ENCODE measurements at regions not wholly inside any gene's neighbourhood (a gene's known extent, or its start where the extent isn't known, plus 50 kb on each side); places are given as distances from the start of the nearest gene placed in this dataset.

GRCh38 chr3:3288255-3288654 is 108.8 kb upstream of the CRBN start:
- ATAC-seq (no peak), DNase-seq (no peak)
- no peaks in the 10 kb centered on the region for H3K36me3 ChIP-seq
- TF ChIP-seq, protein P1, sequence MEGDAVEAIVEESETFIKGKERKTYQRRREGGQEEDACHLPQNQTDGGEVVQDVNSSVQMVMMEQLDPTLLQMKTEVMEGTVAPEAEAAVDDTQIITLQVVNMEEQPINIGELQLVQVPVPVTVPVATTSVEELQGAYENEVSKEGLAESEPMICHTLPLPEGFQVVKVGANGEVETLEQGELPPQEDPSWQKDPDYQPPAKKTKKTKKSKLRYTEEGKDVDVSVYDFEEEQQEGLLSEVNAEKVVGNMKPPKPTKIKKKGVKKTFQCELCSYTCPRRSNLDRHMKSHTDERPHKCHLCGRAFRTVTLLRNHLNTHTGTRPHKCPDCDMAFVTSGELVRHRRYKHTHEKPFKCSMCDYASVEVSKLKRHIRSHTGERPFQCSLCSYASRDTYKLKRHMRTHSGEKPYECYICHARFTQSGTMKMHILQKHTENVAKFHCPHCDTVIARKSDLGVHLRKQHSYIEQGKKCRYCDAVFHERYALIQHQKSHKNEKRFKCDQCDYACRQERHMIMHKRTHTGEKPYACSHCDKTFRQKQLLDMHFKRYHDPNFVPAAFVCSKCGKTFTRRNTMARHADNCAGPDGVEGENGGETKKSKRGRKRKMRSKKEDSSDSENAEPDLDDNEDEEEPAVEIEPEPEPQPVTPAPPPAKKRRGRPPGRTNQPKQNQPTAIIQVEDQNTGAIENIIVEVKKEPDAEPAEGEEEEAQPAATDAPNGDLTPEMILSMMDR (IDR thresholded peaks at IDR 0.05) = no peak
- H3K4me3 ChIP-seq = no peak overlapping the region
- no peak overlapping the region for H3K27ac ChIP-seq
- H3K9me3 ChIP-seq = no peaks in the 10 kb centered on the region
- intact Hi-C loops (cut with DNase I) = no loop called here
- H3K4me1 ChIP-seq = no peaks in the 10 kb centered on the region
- H3K27me3 ChIP-seq (ENCODE audit: low read depth) = no peaks in the 10 kb centered on the region

DNA sequence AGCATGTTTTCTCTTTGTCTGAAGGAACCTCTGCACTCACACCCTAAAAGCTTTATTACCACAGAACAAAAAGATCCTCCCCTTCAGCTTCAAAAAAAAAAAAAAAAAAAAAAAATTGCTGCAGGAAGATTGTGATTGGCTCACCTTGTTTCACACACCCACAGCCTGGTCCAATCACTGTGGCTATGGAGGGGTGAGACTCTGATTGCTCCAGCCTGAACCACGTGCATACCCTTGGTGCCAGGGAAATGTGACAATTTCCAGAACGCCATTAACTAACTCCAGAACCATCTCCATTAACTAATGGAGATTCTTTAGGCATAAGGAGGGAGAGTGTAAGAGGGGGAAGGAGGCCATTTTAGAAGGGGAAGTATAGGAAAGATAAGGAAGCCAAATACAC is 106.5 kb upstream of the CRBN start:
- H3K27me3 ChIP-seq (ENCODE audit: low read depth) = no peaks in the 10 kb centered on the region
- H3K4me1 ChIP-seq = no peaks in the 10 kb centered on the region
- no peak for DNase-seq
- H3K36me3 ChIP-seq = no peaks in the 10 kb centered on the region
- H3K27ac ChIP-seq = no peak overlapping the region
- intact Hi-C loops (cut with DNase I) = no loop called here
- ATAC-seq = no peak
- TF ChIP-seq, protein P1 (IDR thresholded peaks at IDR 0.05) = no peak
- H3K9me3 ChIP-seq = no peaks in the 10 kb centered on the region
- no peak overlapping the region for H3K4me3 ChIP-seq

- TF ChIP-seq, protein P1 (IDR thresholded peaks at IDR 0.05) = no peak
- no peaks in the 10 kb centered on the region for H3K4me1 ChIP-seq
- no peak for DNase-seq
- no peak overlapping the region for H3K27ac ChIP-seq
- no peak overlapping the region for H3K4me3 ChIP-seq
- ATAC-seq = no peak
- no peaks in the 10 kb centered on the region for H3K36me3 ChIP-seq
- intact Hi-C loops (cut with DNase I) = no loop called here
- H3K9me3 ChIP-seq = no peaks in the 10 kb centered on the region
- no peaks in the 10 kb centered on the region for H3K27me3 ChIP-seq (ENCODE audit: low read depth)
These were observed 101.5 kb upstream of the CRBN start for GRCh38 chr3:3281024-3281423.

DNA sequence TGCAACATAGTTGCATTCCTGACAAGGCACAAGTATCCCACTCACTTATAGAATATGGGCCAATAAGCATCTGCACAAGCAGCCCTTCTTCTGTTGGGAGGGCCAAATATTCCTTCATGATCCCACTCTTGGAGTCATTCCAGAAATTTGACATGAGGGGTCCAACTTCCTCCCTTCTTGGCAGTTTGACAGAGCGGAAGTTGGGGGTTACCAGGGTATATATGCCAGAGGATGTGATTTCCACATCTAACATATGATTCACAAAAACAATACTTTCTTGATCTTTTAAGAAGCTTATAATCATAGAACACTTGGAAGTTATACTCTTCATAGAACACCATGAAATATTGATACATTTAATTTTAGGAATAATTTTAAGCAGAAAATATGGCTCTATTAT is 100.9 kb upstream of the CRBN start:
- DNase-seq = no peak
- H3K27ac ChIP-seq = no peak overlapping the region
- no peak for ATAC-seq

DNA sequence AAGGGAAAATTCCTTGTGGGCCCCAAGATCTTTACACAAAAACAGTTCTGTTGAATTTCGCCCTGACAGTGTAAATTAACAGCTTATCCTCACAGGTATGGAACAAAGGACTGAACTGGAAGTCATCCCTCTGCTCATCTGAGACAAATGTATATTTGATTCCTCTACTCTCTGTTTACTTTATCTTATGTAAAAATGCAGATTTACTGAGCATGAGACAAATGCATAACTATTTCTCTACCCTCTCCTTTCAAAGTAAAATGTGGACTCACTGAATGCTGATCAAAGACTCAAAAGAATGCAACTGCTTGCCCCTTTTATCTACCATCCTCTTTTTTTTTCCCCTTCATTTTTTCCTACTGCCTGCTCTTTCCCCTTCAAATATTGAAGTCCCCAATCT is 98.6 kb upstream of the CRBN start:
- H3K4me1 ChIP-seq = no peaks in the 10 kb centered on the region
- ATAC-seq (no peak), DNase-seq (no peak)
- no peaks in the 10 kb centered on the region for H3K9me3 ChIP-seq
- H3K27me3 ChIP-seq (ENCODE audit: low read depth) = no peaks in the 10 kb centered on the region
- intact Hi-C loops (cut with DNase I) = no loop called here
- H3K36me3 ChIP-seq = no peaks in the 10 kb centered on the region
- TF ChIP-seq, protein P1 (IDR thresholded peaks at IDR 0.05) = no peak
- no peak overlapping the region for H3K27ac ChIP-seq
- H3K4me3 ChIP-seq = no peak overlapping the region

More for the DNA sequence above, 100.9 kb upstream of the CRBN start:
- H3K36me3 ChIP-seq = no peaks in the 10 kb centered on the region
- intact Hi-C loops (cut with DNase I) = no loop called here
- TF ChIP-seq, protein P1 (IDR thresholded peaks at IDR 0.05) = no peak
- no peaks in the 10 kb centered on the region for H3K27me3 ChIP-seq (ENCODE audit: low read depth)
- no peaks in the 10 kb centered on the region for H3K9me3 ChIP-seq
- H3K4me3 ChIP-seq = no peak overlapping the region
- no peaks in the 10 kb centered on the region for H3K4me1 ChIP-seq

DNA sequence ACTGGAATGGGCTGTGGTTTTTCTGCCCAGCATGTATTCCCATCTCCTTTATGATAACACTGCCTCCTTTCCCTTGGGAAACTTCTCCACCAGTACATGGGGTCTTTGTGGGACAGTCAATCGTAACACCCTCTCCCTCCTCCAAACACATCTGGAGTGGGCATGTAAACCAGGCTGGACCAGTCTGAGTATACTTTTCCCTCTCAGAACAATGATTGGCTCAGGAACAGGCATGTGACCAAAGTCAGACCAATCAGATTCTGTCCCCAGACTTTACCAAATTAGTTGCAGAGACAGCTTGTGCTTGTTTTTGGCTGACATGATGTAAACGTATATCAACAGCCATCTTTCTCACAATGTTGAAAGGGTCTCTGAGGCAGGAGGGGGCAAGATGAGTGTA is 97.1 kb upstream of the CRBN start:
- no peak overlapping the region for H3K27ac ChIP-seq
- DNase-seq (no peak), ATAC-seq (no peak)
- H3K9me3 ChIP-seq = no peaks in the 10 kb centered on the region
- H3K36me3 ChIP-seq = no peaks in the 10 kb centered on the region
- no peak overlapping the region for H3K4me3 ChIP-seq
- TF ChIP-seq, protein P1 (IDR thresholded peaks at IDR 0.05) = no peak
- no peaks in the 10 kb centered on the region for H3K27me3 ChIP-seq (ENCODE audit: low read depth)
- intact Hi-C loops (cut with DNase I) = no loop called here
- H3K4me1 ChIP-seq = no peaks in the 10 kb centered on the region

Measured in lower lobe of right lung (tissue), 2 donors.